MM.1S (cell line): ENCODE measurements at regions not wholly inside any gene's neighbourhood (a gene's known extent, or its start where the extent isn't known, plus 50 kb on each side); places are given as distances from the start of the nearest gene placed in this dataset.

ENCODE experiments used
- CTCF ChIP-seq: fragments of 300-600 bp; sonication (generic); IDR thresholded peaks from 2 replicates; pipeline ENCODE4 v1.5.1; 2016; ENCODE audit warnings: antibody characterized with exemption, low read length, mixed read lengths
- EZH2 ChIP-seq: fragments of 300-600 bp; sonication (generic); optimal IDR thresholded peaks from 2 replicates; pipeline ENCODE3; 2017; ENCODE audit warnings: low read depth, mild to moderate bottlenecking, antibody characterized with exemption, low read length, mixed read lengths

- TF ChIP-seq CTCF: no peak
- TF ChIP-seq EZH2: no peak
Observed at GRCh38 chr2:16155366-16155765, 215.0 kb downstream of the MYCN start.
